Activated T-helper 1 cell treated with anti-CD3 and anti-CD28 coated beads, Interleukin-12 subunit alpha, Interleukin-12 subunit beta, Interleukin-2, Interleukin-4 antibody, amounts not matched to agents 30 ng/mL and 10 ng/mL and 1 ng/mL, durations not matched to agents 14 hours and 24 hours and 36 hours (primary cell): ENCODE measurements at regions not wholly inside any gene's neighbourhood (a gene's known extent, or its start where the extent isn't known, plus 50 kb on each side); places are given as distances from the start of the nearest gene placed in this dataset.

Experiments
- DNase-seq: peaks from one replicate; pipeline ENCODE4 v3.0.0; 2021; ENCODE audit warnings: low spot score
- H3K27ac Mint-ChIP-seq: one replicate; pipeline ENCODE4 v1.8.0; 2021; ENCODE audit warnings: mild to moderate bottlenecking, mixed read lengths
- H3K27me3 Mint-ChIP-seq: one replicate; pipeline ENCODE4 v1.8.0; 2022; ENCODE audit warnings: mild to moderate bottlenecking, moderate library complexity, mixed read lengths; ENCODE audit not compliant: insufficient read depth
- H3K36me3 Mint-ChIP-seq: one replicate; pipeline ENCODE4 v1.8.0; 2021; ENCODE audit warnings: low read depth, mixed read lengths
- H3K4me1 Mint-ChIP-seq: one replicate; pipeline ENCODE4 v1.8.0; 2021; ENCODE audit warnings: low read depth, mixed read lengths
- H3K4me3 Mint-ChIP-seq: one replicate; pipeline ENCODE4 v1.8.0; 2021; ENCODE audit warnings: mild to moderate bottlenecking, moderate library complexity, mixed read lengths
- H3K9me3 Mint-ChIP-seq: one replicate; pipeline ENCODE4 v1.8.0; 2021; ENCODE audit warnings: mixed read lengths
- intact Hi-C: fragments of 100-400 bp; cut with micrococcal nuclease; formaldehyde crosslinking; loops from one replicate; pipeline ENCODE4 v1.15.1; 2024

DNA sequence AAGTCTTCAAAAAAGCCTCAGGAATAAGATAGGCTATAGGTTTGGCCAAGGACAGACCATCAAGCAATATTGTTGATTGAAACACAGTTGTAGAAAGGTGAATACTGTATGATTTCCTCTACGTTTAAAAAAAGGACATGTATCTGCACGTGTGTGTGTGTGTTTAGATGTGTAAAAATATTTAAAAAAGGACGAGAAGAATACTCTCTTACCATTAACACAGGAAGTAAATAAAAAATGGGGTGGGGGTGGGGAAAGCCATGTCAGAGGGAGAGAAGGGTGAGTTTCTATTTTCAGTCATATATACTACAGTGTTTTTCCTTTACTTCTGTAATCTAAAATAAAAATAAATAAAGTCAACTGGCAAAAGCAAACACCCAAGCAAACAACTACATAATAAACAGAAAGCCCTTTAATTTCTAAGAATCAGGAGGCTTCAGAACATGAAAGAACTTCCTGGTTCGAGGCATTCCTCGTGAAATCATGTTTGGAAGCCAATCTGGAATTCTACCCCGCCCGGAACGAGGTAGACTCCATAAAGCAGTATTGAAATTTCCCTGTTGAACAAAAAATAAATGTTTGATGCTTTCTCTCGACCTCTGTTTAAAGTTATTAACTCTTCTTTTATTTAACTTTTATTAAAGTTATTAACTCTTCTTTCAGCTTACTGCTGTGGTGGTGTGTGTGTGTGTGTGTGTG lies 158.1 kb upstream of the ZNF217 start:
- no peak for DNase-seq
- peak overlapping the region; percentile 60 for H3K4me3 Mint-ChIP-seq

DNA sequence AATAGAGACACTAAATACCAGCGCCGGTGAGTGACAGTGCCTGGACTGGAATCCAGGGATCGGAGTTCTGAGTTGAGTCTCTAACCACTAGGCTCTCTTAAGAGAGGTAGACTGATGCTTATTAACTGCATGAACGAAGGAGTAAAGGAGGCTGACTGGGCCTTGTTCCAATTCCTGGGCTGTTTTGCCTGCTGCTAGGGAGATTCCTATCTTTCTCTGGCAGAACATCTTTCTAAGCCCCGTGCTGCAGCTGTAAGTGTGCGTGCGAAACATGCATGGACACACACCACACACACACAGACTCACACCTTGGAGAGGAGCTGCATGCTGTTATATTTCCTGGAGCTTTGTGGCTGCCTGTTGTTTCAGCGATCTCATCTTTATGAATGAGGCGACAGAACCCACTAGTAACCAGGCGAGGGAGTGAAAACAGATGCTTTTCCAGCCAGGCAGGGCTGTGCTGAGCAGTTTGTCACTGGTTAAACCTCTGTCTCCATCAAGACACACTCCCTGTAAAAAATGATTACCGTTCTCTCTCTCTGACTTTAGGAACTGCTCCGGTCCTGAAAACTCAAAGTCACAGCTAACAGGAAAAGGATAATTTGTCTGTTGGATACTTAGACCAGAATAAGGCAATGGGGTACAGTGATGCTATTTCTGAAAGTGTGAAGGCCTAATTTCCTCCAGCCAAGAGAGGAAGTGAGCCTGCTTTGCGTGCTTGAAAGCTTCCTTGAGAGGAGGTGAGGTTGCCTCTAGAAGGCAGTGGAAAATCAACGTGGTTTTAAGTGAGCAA lies 157.4 kb upstream of the ZNF217 start:
- Mint-ChIP-seq H3K4me1 (peaks cover 74% of the 10 kb centered on the region), H3K27ac (peak overlapping the region; percentile 98), H3K4me3 (peak overlapping the region; percentile 60), H3K36me3 (no peaks in the 10 kb centered on the region), H3K27me3 (no peaks in the 10 kb centered on the region), H3K9me3 (no peaks in the 10 kb centered on the region)
- intact Hi-C loops: loop anchor here (1.0 to 2.0 kb wide), 9 partner anchors 11 to 188 kb away; no protein-coding TSS in a partner anchor
- peak; percentile 51 for DNase-seq

More for the DNA sequence above, 158.1 kb upstream of the ZNF217 start:
- intact Hi-C loops: loop anchor here (1.0 to 2.0 kb wide), 10 partner anchors 11 to 187 kb away; no protein-coding TSS in a partner anchor
- Mint-ChIP-seq H3K4me1 (peaks cover 80% of the 10 kb centered on the region), H3K36me3 (no peaks in the 10 kb centered on the region), H3K9me3 (no peaks in the 10 kb centered on the region), H3K27ac (peak overlapping the region; percentile 98), H3K27me3 (no peaks in the 10 kb centered on the region)

DNA sequence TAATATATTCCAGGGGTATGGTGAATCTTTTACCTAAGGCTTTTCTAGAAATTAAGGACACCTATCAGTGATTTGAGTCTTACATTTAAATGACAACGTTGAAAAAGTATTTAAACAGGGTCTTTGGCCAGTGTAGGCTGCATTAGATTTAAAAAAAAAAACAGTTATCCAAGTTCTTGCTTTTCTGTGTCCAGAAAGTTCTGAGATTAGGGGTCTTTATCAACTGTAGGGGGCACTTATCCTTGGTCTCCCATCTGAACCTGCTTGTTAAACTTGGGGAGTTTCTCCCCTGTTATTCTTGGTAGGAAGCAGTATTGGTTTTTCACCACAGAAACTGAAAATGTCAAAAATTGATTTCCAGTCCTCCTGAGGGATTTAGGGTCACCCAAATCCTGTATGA lies 155.9 kb upstream of the ZNF217 start:
- peak overlapping the region; percentile 80 for H3K27ac Mint-ChIP-seq
- H3K4me1 Mint-ChIP-seq: peaks cover 62% of the 10 kb centered on the region

DNA sequence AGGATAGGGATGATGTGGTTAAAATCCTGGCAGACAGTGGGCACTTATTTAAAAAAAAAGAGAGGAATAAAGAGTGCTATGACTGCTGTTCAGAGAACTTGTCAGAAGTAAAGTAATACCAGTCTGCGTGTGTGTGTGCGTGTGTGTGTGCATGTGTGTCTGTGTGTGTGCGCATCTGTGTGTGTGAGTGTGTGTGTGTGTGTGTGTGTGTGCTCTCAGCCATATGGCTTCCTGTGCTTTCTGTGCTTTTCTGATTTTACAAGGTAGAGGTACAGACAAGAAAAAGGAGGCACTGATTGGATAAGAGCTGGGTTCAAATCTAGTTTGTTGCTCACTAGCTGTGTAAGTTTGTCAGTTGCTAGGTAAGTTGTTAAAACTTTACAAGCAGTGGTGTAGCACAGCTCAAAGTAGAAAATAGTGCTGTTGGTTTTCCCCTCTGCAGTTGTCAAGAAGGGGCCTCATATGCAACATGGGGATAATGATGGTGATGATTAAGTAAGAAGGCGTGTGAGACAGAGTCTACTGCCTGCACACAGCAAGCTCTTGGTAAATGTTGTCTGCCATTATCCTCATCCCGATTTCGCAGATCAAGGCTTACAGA lies 155.3 kb upstream of the ZNF217 start:
- Mint-ChIP-seq H3K9me3 (no peaks in the 10 kb centered on the region), H3K27ac (peak overlapping the region; percentile 80), H3K4me1 (peaks cover 56% of the 10 kb centered on the region), H3K27me3 (no peaks in the 10 kb centered on the region), H3K4me3 (peak overlapping the region; percentile 33), H3K36me3 (no peaks in the 10 kb centered on the region)
- intact Hi-C loops: no loop called here
- no peak for DNase-seq

More for the DNA sequence above, 155.9 kb upstream of the ZNF217 start:
- H3K36me3 Mint-ChIP-seq: no peaks in the 10 kb centered on the region
- intact Hi-C loops: no loop called here
- peak overlapping the region; percentile 33 for H3K4me3 Mint-ChIP-seq
- no peaks in the 10 kb centered on the region for H3K9me3 Mint-ChIP-seq
- no peak for DNase-seq
- H3K27me3 Mint-ChIP-seq: no peaks in the 10 kb centered on the region

GRCh38 chr20:53748176-53748575 lies 154.5 kb upstream of the ZNF217 start:
- Mint-ChIP-seq H3K27me3 (no peaks in the 10 kb centered on the region), H3K27ac (no peak overlapping the region), H3K4me3 (no peak overlapping the region), H3K36me3 (no peaks in the 10 kb centered on the region), H3K9me3 (no peaks in the 10 kb centered on the region), H3K4me1 (peaks cover 53% of the 10 kb centered on the region)
- intact Hi-C loops: no loop called here
- no peak for DNase-seq

DNA sequence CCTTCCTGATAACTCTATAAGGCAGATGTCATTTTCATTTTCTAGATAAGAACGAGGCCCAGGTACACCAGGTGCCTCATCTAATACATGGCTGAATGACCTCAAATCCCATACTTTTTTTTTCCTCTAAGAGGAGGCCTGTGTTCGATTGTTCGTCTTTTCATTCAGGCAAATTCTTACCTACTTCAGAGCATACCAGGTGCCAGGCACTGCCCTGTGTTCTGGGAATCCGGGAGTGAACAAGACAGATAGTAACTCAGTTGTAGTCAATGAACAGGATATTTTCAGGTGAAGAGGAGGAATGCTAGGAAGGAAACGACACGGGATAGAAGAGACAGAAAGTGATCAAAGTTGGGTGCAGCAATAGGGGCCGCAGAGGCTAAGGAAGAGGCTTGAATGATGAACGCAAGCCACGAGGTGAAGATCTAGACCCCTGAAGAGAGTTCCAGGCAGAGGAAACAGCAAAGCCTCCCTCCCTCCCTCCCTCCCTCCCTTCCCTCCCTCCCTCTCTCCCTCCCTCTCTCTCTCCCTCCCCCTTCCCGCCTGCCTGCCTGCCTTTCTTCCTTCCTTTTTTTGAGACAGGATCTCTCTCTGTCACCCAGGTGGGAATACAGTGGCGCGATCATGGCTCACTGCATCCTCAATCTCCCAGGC lies 150.1 kb upstream of the ZNF217 start:
- Mint-ChIP-seq H3K36me3 (no peaks in the 10 kb centered on the region), H3K4me1 (peaks cover 46% of the 10 kb centered on the region), H3K27ac (no peak overlapping the region), H3K27me3 (no peaks in the 10 kb centered on the region), H3K9me3 (no peaks in the 10 kb centered on the region), H3K4me3 (no peak overlapping the region)
- DNase-seq: no peak
- intact Hi-C loops: no loop called here

- no peak overlapping the region for H3K4me3 Mint-ChIP-seq
- H3K36me3 Mint-ChIP-seq: no peaks in the 10 kb centered on the region
- no peak overlapping the region for H3K27ac Mint-ChIP-seq
- H3K27me3 Mint-ChIP-seq: no peaks in the 10 kb centered on the region
- H3K4me1 Mint-ChIP-seq: peaks cover 48% of the 10 kb centered on the region
- no peaks in the 10 kb centered on the region for H3K9me3 Mint-ChIP-seq
- DNase-seq: no peak
- intact Hi-C loops: no loop called here
Observed at GRCh38 chr20:53742685-53743081, 149.0 kb upstream of the ZNF217 start.

DNA sequence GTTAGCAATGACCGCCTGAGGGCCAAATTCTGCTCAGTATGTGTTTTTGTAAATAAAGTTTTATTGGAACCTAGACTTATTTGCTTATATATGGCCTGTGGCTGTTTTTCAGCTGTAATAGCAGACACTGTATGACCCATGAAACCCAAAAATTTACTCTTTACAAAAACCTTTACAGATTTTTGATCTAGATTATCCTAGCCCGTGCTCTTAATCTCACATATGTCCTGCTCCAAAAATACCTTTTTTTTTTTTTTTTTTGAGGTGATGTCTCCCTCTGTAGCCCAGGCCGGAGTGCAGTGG lies 148.0 kb upstream of the ZNF217 start:
- intact Hi-C loops: loop anchor here (2.0 kb wide), 2 partner anchors 21 to 35 kb away; no protein-coding TSS in a partner anchor
- DNase-seq: no peak
- H3K4me1 Mint-ChIP-seq: peaks cover 58% of the 10 kb centered on the region
- H3K36me3 Mint-ChIP-seq: no peaks in the 10 kb centered on the region
- H3K9me3 Mint-ChIP-seq: no peaks in the 10 kb centered on the region
- no peaks in the 10 kb centered on the region for H3K27me3 Mint-ChIP-seq
- H3K27ac Mint-ChIP-seq: no peak overlapping the region
- H3K4me3 Mint-ChIP-seq: no peak overlapping the region

GRCh38 chr20:53739799-53740785 lies 146.5 kb upstream of the ZNF217 start:
- peak; percentile 14 for DNase-seq
- Mint-ChIP-seq H3K4me3 (peak overlapping the region; percentile 82), H3K36me3 (no peaks in the 10 kb centered on the region), H3K9me3 (no peaks in the 10 kb centered on the region), H3K27me3 (no peaks in the 10 kb centered on the region), H3K4me1 (peaks cover 72% of the 10 kb centered on the region), H3K27ac (peak overlapping the region; percentile 93)
- intact Hi-C loops: loop anchor here (1.0 to 2.0 kb wide), 3 partner anchors 11 to 33 kb away; no protein-coding TSS in a partner anchor

DNA sequence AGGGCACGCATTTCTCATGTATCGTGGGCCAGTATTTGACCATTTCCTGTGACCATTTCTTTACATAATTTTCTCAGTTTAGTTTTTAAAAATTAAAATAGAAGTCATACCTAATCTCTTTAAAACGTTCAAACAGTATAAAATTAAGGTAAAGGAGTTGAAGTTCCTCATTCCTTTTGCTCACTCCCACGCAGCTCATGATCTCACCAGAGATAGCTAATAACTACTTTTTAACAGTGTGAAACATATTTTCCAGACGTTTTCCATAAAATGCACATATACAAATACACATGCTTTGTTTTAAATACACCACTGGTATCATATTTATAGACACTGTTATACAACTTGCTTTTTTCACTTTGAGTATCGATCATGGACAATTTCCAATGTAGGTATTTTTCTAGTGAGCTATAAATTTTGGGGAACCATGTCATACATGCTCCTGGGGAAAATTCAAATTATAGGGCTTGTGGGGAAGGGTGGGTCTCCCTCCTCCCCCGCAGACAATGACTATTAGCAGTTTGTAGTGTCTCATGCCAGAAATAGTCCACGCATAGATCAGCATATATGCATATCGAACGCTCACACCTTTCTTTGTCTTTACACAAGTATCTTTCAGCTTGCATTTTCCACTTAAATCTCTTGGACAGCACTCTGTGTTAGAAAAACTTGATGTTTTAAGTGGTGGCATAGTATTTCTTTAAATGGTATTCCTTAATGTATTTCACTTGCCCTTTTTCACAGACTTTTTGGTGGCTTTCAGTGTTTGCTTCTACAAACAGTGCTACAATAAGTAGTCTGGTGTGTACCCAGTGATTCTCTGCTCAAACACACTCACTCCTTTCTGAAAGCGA lies 145.5 kb upstream of the ZNF217 start:
- no peaks in the 10 kb centered on the region for H3K9me3 Mint-ChIP-seq
- no peaks in the 10 kb centered on the region for H3K27me3 Mint-ChIP-seq
- intact Hi-C loops: no loop called here
- peak overlapping the region; percentile 26 for H3K27ac Mint-ChIP-seq
- no peak for DNase-seq
- peak overlapping the region; percentile 82 for H3K4me3 Mint-ChIP-seq
- no peaks in the 10 kb centered on the region for H3K36me3 Mint-ChIP-seq
- peaks cover 79% of the 10 kb centered on the region for H3K4me1 Mint-ChIP-seq
